ENCODE measurements at regions not wholly inside any gene's neighbourhood (a gene's known extent, or its start where the extent isn't known, plus 50 kb on each side); places are given as distances from the start of the nearest gene placed in this dataset.

GRCh38 chr3:135853981-135854380, 111.5 kb upstream of the PPP2R3A start:
- H3K9me3 ChIP-seq (replicated peaks; ENCODE audit: control insufficient read depth, insufficient read depth, low read depth, low read length), result no peaks in the 10 kb centered on the region
- BruUV-seq (replicated peaks), result no TSS peak
- no peaks in the 10 kb centered on the region for H4K20me1 ChIP-seq (replicated peaks; ENCODE audit: control insufficient read depth, insufficient read depth, low read length)
- WGBS (ENCODE audit: insufficient coverage, low coverage, missing lambda C conversion rate), result 0% methylated on average over 2 of the region's 2 CpGs
- in situ Hi-C loops (cut with MboI) (no loop called here), intact Hi-C loops (cut with micrococcal nuclease) (no loop called here)
- no peaks in the 10 kb centered on the region for H3K79me2 ChIP-seq (ENCODE audit: control insufficient read depth, insufficient read depth, low read length)
- ChIA-PET CTCF (ENCODE audit: low intra/inter-chr PET ratio) (no interaction called here), POLR2A (no interaction called here)
- H2AFZ ChIP-seq (ENCODE audit: low read depth, low read length), result no peak overlapping the region
- no peak for DNase-seq (ENCODE audit: extremely low read depth in 1 of 4, low spot score in 3 of 4)
- no peak for ATAC-seq
- TF ChIP-seq XRCC5 (IDR thresholded peaks at IDR 0.05; ENCODE audit: low read depth, low read length), result no peak
- no peak for TF ChIP-seq ZNF232 (CRISPR knock-in tag; IDR thresholded peaks at IDR 0.05)
- TF ChIP-seq ZNF561 (CRISPR knock-in tag; conservative IDR thresholded peaks at IDR 0.05), result no peak
- no peak for TF ChIP-seq ZNF140 (CRISPR knock-in tag; IDR thresholded peaks at IDR 0.05)
- no peak for TF ChIP-seq ZKSCAN8 (CRISPR knock-in tag; IDR thresholded peaks at IDR 0.05)
- no peak for TF ChIP-seq ZBTB8A (IDR thresholded peaks at IDR 0.05; ENCODE audit: partially characterized antibody)
- no peak for TF ChIP-seq TBL1XR1 (IDR thresholded peaks at IDR 0.05; ENCODE audit: low read length in 2 of 2)
- no peak for TF ChIP-seq ZNF586 (CRISPR knock-in tag; conservative IDR thresholded peaks at IDR 0.05)
- no peak for TF ChIP-seq PCBP2 (IDR thresholded peaks at IDR 0.05; ENCODE audit: low read depth, low read length, poor library complexity, severe bottlenecking)
- TF ChIP-seq POLR2H (tag; IDR thresholded peaks at IDR 0.05; ENCODE audit: low read depth), result no peak
- no peak for TF ChIP-seq RBM17 (IDR thresholded peaks at IDR 0.05; ENCODE audit: borderline replicate concordance, low read depth, low read length)
- TF ChIP-seq MTA2 (IDR thresholded peaks at IDR 0.05; ENCODE audit: low read depth), result no peak
- TF ChIP-seq CTCFL (IDR thresholded peaks at IDR 0.05; ENCODE audit: borderline replicate concordance, insufficient read depth, low read depth, low read length, poor library complexity, severe bottlenecking), result no peak
- TF ChIP-seq TCF3 (CRISPR knock-in tag; IDR thresholded peaks at IDR 0.05), result no peak
- no peak for TF ChIP-seq COPS2 (conservative IDR thresholded peaks at IDR 0.05)
- no peak for TF ChIP-seq NONO (IDR thresholded peaks at IDR 0.05; ENCODE audit: low read depth in 2 of 2, low read length in 1 of 2)
- TF ChIP-seq RBM34 (IDR thresholded peaks at IDR 0.05; ENCODE audit: borderline replicate concordance, insufficient read depth, low read length), result no peak
- TF ChIP-seq TAF9B (IDR thresholded peaks at IDR 0.05; ENCODE audit: partially characterized antibody), result no peak
- H3K27ac ChIP-seq (ENCODE audit: extremely low read depth, low read depth, low read length), result no peak overlapping the region
- no peak overlapping the region for H3K9ac ChIP-seq (ENCODE audit: insufficient read depth in 1 of 2, low read depth in 2 of 2, low read length in 2 of 2)
- H3K4me1 ChIP-seq (replicated peaks in 1 of 2; ENCODE audit: control insufficient read depth in 2 of 2, insufficient read depth in 2 of 2, low read length in 2 of 2), result no peaks in the 10 kb centered on the region
- no peak for FAIRE-seq
- H3K27me3 ChIP-seq (ENCODE audit: control insufficient read depth in 2 of 2, insufficient read depth in 2 of 2, low read length in 2 of 2), result no peaks in the 10 kb centered on the region
- H3K4me2 ChIP-seq (ENCODE audit: insufficient read depth, low read length), result no peak overlapping the region
- no peaks in the 10 kb centered on the region for H3K36me3 ChIP-seq (ENCODE audit: control insufficient read depth, insufficient read depth, low read length)
- H3K9me1 ChIP-seq (ENCODE audit: control insufficient read depth, insufficient read depth, low read length), result no peaks in the 10 kb centered on the region
- H3K4me3 ChIP-seq, result no peak overlapping the region

Measured in K562 (cell line).